Stimulated activated CD8-positive, alpha-beta memory T cell treated with anti-CD3 and anti-CD28 coated beads, Interleukin-12 subunit alpha, Interleukin-12 subunit beta, amount 100 ng/mL, for 24 hours (primary cell): ENCODE measurements at regions not wholly inside any gene's neighbourhood (a gene's known extent, or its start where the extent isn't known, plus 50 kb on each side); places are given as distances from the start of the nearest gene placed in this dataset.
A peak's percentile ranks its signal among the peaks of the same experiment; 100 is the strongest.
"Not testable (repeated sequence)": the region's sequence is repeated elsewhere in the genome, so short reads cannot be mapped to it uniquely, and the experiment has no call there.

Source experiments
- DNase-seq: peaks from one replicate; pipeline ENCODE4 v3.0.0-alpha.2; 2020; ENCODE audit errors: extremely low read depth

- DNase-seq: no peak
These were observed 311.9 kb downstream of the SHQ1 start for GRCh38 chr3:72536206-72536877.

DNA sequence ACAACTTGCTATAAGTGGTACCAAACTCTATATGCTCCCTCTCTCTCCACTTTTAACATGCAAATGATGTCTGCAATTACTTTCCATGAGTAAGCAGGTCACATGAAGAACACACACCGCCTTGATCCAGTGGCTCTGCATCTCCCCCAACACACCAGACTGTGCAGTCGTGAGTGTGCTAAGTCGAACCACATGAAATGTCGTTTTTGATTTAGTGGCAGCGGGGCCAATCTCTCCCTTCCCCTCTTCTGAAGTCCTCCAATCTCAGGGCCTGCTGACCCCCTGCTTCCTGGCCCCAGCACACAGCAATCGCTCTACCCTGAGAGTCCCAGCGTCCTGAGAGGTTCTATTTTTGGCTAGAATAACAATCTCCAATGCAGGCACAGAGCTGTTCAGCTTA lies 312.5 kb downstream of the SHQ1 start:
- DNase-seq: no peak

- no peak for DNase-seq
These were observed 314.4 kb downstream of the SHQ1 start for GRCh38 chr3:72533591-72534473.

GRCh38 chr3:72530426-72530825 lies 317.8 kb downstream of the SHQ1 start:
- DNase-seq: no peak

- no peak for DNase-seq
These were observed 319.2 kb downstream of the SHQ1 start for GRCh38 chr3:72529081-72529480.

- no peak for DNase-seq
These were observed 324.7 kb downstream of the SHQ1 start for GRCh38 chr3:72523429-72524151.

- DNase-seq: peak; percentile 37
These were observed 327.4 kb downstream of the SHQ1 start for GRCh38 chr3:72520690-72521308.

DNA sequence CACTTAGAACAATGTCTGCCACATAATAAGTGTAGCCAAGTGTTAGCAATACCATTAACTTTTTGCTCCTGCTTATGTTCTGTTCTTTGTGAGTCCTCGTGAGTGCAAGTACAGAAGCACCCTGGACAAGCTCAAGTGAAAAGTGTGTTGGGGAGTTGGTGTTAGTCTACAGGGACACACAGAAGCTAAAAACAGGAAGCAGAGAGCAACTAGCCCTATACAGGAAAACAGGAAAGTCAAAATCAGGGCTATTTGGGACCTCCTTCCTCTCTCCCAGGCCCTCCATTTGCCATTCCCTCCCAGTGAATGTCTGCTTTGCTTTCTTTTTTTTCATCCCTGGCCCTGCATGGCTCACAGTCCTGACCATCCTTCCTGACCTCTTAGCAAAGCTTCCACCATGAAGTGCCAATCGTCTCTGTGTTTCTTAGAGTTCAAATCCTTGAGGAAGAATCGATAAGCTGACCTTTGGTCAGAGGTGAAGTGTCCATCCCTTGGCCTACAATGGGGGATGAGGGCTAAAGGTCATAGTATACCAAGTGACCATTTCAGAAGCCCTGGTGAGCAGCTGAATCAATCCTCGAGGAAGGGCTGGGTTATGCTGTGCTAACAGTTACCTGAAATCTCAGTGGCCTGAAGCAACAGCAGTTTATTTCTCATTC lies 328.2 kb downstream of the SHQ1 start:
- DNase-seq: no peak

DNA sequence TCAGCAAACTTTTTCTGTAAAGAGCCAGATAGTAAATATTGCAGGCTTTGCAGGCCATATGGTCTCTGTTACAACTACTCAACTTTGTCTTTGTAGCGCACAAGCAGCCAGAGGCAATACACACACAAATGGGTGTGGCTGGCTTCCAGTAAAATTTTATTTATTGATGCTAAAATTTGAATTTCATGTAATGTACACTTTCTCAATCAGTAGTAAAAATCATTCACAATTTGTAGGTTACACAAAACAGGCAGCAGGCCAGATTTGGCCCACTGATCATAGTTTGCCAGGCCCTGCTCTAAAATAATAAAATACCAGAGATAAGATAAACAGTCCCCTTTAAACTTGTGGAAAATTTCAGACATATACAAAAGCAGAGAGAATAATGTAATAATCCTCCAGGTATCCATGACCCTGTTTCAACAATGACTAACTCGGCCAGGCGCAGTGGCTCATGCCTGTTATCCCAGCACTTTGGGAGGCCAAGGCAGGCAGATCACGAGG lies 330.3 kb downstream of the SHQ1 start:
- no peak for DNase-seq

DNA sequence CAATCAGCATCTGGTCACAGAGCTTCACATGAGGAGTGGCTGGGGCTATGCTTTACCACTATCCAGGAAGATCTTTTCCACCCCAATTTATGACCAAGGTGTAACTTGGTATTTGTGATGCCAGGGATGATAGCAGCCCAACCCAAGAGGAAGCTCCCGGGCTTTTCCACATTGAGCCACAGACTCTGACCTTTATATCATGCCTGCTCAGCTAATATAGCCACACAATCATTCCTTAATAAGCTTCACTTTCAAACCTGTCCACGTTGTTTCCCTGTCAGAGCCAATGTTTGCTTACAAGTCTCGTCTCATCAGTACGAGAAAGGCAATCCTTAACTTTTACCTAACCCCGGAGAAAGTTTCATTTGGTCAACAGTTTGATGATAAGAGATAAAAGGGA lies 330.9 kb downstream of the SHQ1 start:
- DNase-seq: no peak

GRCh38 chr3:72516361-72516760 lies 331.9 kb downstream of the SHQ1 start:
- no peak for DNase-seq

GRCh38 chr3:72515941-72516340 lies 332.3 kb downstream of the SHQ1 start:
- DNase-seq: no peak

- no peak for DNase-seq
These were observed 333.0 kb downstream of the SHQ1 start for GRCh38 chr3:72515281-72515680.

GRCh38 chr3:72510247-72510646 lies 338.0 kb downstream of the SHQ1 start:
- no peak for DNase-seq

GRCh38 chr3:72505539-72506405 lies 342.5 kb downstream of the SHQ1 start:
- no peak for DNase-seq

- not testable (repeated sequence) for DNase-seq
These were observed 350.7 kb downstream of the SHQ1 start for GRCh38 chr3:72497501-72497900.

- no peak for DNase-seq
These were observed 352.1 kb downstream of the SHQ1 start for GRCh38 chr3:72496051-72496670.

- DNase-seq: no peak
These were observed 353.6 kb downstream of the SHQ1 start for GRCh38 chr3:72494626-72495025.

DNA sequence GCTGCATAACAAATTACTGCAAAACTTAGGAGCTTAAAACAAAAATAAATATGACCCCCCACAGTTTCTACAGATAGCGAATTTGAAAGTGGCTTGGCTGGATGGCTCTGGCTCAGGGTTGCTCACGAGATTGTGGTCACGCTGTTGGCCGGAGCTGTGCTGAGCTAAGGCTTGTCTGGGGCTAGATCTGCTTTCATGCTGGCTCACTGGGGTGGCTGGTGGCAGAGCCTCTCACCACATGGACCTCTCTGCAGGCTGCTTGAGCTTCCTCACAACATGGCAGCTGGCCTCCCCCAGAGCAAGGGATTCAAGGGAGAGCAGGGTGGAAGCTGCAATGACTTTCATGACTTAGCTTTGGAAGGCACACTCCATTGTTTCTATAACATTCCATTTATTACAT lies 354.1 kb downstream of the SHQ1 start:
- no peak for DNase-seq

DNA sequence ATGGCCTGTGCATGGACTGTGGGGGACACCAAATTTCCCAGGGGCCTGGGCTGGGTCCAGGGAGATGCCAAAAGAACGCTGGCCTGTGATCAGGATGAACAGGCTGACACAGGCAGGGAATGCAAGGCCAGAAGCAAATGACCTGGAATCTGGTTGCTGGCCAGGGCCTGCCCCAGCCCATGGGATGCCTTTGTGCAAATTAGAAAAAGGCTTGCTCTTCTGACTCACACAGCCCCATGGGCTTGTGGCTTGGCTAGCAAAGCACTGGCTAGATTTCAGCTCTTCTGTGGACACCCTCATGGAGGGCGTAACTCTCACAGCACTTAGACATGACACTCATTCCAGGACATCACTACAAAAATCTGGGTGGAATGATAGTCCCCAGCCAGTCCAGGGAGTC lies 356.0 kb downstream of the SHQ1 start:
- DNase-seq: no peak
